ENCODE measurements at regions not wholly inside any gene's neighbourhood (a gene's known extent, or its start where the extent isn't known, plus 50 kb on each side); places are given as distances from the start of the nearest gene placed in this dataset.

DNA sequence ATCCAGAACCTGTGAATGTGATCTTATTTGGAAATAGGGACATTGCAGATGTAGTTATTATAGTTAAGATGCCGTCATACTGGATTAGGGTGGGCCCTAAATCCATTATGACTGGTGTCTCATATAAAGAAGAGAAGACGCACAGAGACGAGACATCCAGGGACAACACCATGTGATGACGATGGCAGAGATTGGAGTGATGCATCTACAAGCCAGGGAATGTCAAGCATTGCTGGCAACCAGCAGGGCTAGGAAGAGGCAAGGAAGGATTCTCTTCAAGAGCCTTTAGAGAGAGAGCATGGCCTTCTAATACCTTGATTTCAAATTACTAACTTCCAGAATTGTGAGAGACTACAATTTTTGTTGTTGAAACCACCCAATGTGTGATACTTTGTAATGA, 345.8 kb downstream of the PTEN start:
- TF ChIP-seq, protein P1, sequence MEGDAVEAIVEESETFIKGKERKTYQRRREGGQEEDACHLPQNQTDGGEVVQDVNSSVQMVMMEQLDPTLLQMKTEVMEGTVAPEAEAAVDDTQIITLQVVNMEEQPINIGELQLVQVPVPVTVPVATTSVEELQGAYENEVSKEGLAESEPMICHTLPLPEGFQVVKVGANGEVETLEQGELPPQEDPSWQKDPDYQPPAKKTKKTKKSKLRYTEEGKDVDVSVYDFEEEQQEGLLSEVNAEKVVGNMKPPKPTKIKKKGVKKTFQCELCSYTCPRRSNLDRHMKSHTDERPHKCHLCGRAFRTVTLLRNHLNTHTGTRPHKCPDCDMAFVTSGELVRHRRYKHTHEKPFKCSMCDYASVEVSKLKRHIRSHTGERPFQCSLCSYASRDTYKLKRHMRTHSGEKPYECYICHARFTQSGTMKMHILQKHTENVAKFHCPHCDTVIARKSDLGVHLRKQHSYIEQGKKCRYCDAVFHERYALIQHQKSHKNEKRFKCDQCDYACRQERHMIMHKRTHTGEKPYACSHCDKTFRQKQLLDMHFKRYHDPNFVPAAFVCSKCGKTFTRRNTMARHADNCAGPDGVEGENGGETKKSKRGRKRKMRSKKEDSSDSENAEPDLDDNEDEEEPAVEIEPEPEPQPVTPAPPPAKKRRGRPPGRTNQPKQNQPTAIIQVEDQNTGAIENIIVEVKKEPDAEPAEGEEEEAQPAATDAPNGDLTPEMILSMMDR (conservative IDR thresholded peaks at IDR 0.05 in 1 of 2, IDR thresholded peaks at IDR 0.05 in 1 of 2; ENCODE audit: extremely low read depth in 1 of 2, insufficient read depth in 1 of 2, low read depth in 1 of 2, low read length in 2 of 2), result no peak
- no peak for TF ChIP-seq EZH2 (IDR thresholded peaks at IDR 0.05; ENCODE audit: borderline replicate concordance, low read length)
